ENCODE measurements at regions not wholly inside any gene's neighbourhood (a gene's known extent, or its start where the extent isn't known, plus 50 kb on each side); places are given as distances from the start of the nearest gene placed in this dataset.

DNA sequence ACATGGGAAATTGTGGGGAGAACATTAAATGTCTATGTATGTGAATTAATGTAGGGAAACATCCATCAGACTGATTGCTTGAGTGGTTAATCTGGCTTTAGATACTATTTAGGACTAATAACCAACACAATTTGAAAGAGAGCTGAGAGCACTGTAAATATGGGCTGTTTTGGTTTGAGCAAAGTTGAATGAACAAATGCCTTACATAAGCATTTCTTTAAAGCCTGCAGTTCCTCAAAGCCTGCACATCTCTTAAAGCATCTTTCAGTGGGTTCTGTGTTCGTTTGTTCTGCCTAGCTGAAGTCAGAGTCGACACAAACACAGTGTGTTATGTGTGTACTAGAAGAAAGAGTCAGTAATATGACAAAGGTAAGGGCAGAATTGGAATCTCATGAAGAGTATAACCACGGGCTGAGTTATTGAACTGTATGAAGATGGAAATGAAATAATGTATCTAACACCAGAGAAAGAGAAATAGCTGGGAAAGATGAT is 350.0 kb downstream of the SIPA1L2 start:
- POLR2A ChIA-PET = no interaction called here
- 21% methylated on average over 3 of the region's 3 CpGs for WGBS (ENCODE audit: low lambda C conversion rate)
- TF ChIP-seq, protein P1, sequence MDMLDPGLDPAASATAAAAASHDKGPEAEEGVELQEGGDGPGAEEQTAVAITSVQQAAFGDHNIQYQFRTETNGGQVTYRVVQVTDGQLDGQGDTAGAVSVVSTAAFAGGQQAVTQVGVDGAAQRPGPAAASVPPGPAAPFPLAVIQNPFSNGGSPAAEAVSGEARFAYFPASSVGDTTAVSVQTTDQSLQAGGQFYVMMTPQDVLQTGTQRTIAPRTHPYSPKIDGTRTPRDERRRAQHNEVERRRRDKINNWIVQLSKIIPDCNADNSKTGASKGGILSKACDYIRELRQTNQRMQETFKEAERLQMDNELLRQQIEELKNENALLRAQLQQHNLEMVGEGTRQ (IDR thresholded peaks at IDR 0.05; ENCODE audit: borderline replicate concordance, low read depth, low read length) = no peak
- TF ChIP-seq, protein P2, sequence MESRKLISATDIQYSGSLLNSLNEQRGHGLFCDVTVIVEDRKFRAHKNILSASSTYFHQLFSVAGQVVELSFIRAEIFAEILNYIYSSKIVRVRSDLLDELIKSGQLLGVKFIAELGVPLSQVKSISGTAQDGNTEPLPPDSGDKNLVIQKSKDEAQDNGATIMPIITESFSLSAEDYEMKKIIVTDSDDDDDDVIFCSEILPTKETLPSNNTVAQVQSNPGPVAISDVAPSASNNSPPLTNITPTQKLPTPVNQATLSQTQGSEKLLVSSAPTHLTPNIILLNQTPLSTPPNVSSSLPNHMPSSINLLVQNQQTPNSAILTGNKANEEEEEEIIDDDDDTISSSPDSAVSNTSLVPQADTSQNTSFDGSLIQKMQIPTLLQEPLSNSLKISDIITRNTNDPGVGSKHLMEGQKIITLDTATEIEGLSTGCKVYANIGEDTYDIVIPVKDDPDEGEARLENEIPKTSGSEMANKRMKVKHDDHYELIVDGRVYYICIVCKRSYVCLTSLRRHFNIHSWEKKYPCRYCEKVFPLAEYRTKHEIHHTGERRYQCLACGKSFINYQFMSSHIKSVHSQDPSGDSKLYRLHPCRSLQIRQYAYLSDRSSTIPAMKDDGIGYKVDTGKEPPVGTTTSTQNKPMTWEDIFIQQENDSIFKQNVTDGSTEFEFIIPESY (IDR thresholded peaks at IDR 0.05; ENCODE audit: borderline replicate concordance, low read depth) = no peak
- no peak for TF ChIP-seq CHD2 (IDR thresholded peaks at IDR 0.05; ENCODE audit: low read length, partially characterized antibody)
- TF ChIP-seq, protein P3, sequence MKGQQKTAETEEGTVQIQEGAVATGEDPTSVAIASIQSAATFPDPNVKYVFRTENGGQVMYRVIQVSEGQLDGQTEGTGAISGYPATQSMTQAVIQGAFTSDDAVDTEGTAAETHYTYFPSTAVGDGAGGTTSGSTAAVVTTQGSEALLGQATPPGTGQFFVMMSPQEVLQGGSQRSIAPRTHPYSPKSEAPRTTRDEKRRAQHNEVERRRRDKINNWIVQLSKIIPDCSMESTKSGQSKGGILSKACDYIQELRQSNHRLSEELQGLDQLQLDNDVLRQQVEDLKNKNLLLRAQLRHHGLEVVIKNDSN (IDR thresholded peaks at IDR 0.05; ENCODE audit: borderline replicate concordance, low read depth) = no peak

DNA sequence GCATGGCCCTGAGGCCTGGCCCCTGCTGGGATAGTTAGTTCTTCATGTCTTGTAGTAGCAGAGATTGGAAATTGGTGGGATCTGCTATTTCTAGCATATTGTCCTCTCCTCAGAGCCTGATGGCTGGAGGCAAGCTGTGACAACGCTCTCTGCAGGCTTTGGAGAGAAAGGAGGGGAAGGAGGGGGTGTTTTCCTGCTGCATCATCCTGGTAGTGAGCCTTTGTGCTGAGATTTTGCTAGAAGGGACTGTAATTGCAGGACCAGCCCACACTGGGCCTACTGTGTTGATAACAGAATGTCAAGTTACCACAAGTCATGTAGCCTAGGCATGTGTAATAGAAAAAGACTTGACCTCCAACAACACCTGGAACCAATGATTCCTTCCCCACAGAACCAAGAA is 351.0 kb downstream of the SIPA1L2 start:
- no peaks in the 10 kb centered on the region for H3K27me3 ChIP-seq (ENCODE audit: insufficient read depth)
- ChIA-PET POLR2A (no interaction called here), CTCF (no interaction called here)
- no peaks in the 10 kb centered on the region for H3K9me3 ChIP-seq
- no peak overlapping the region for H3K27ac ChIP-seq (ENCODE audit: low read depth in 2 of 2, low read length in 1 of 2)
- no peak overlapping the region for H3K9ac ChIP-seq
- no peak overlapping the region for H3K4me2 ChIP-seq
- no peaks in the 10 kb centered on the region for H4K20me1 ChIP-seq (ENCODE audit: insufficient read depth)
- no peaks in the 10 kb centered on the region; a peak in 1 of 4 replicates for H3K4me1 ChIP-seq (ENCODE audit: control insufficient read depth in 1 of 2, insufficient read depth in 2 of 2, low read depth in 1 of 2, low read length in 1 of 2)
- DNase-seq = no peak
- no peaks in the 10 kb centered on the region for H3K9me2 ChIP-seq
- no peaks in the 10 kb centered on the region for H3F3A ChIP-seq (replicated peaks; ENCODE audit: insufficient read depth)
- H3K79me2 ChIP-seq (ENCODE audit: insufficient read depth) = no peaks in the 10 kb centered on the region
- no peak overlapping the region for H2AFZ ChIP-seq (ENCODE audit: low read depth)
- WGBS (ENCODE audit: low lambda C conversion rate) = 40% methylated on average over 1 of the region's 1 CpG
- H3K4me3 ChIP-seq (ENCODE audit: low read depth in 2 of 2, low read length in 1 of 2) = no peak overlapping the region
- H3K36me3 ChIP-seq (replicated peaks in 1 of 2; ENCODE audit: control insufficient read depth in 1 of 2, insufficient read depth in 2 of 2, low read length in 1 of 2) = no peaks in the 10 kb centered on the region
- TF ChIP-seq SIN3A (IDR thresholded peaks at IDR 0.05; ENCODE audit: borderline replicate concordance, low read depth, low read length) (no peak), FOXM1 (IDR thresholded peaks at IDR 0.05; ENCODE audit: low read depth) (no peak), YY1 (IDR thresholded peaks at IDR 0.05; ENCODE audit: low read depth) (no peak), TCF12 (IDR thresholded peaks at IDR 0.05) (no peak), NRF1 (IDR thresholded peaks at IDR 0.05; ENCODE audit: low read depth, low read length) (no peak), CHD2 (IDR thresholded peaks at IDR 0.05; ENCODE audit: low read length, partially characterized antibody) (no peak), JUND (IDR thresholded peaks at IDR 0.05) (no peak), GATA2 (CRISPR knock-in tag; IDR thresholded peaks at IDR 0.05) (no peak), POLR2AphosphoS5 (IDR thresholded peaks at IDR 0.05; ENCODE audit: low read depth, low read length) (no peak), RAD21 (IDR thresholded peaks at IDR 0.05; ENCODE audit: low read length) (no peak), TEAD4 (IDR thresholded peaks at IDR 0.05; ENCODE audit: borderline replicate concordance, insufficient read depth) (no peak), TAF1 (IDR thresholded peaks at IDR 0.05; ENCODE audit: borderline replicate concordance, low read depth, low read length) (no peak), FOXJ3 (CRISPR knock-in tag; IDR thresholded peaks at IDR 0.05) (no peak), RCOR1 (IDR thresholded peaks at IDR 0.05; ENCODE audit: low read length) (no peak), GABPA (IDR thresholded peaks at IDR 0.05; ENCODE audit: low read depth) (no peak), EZH2phosphoT487 (IDR thresholded peaks at IDR 0.05; ENCODE audit: borderline replicate concordance, low read depth) (no peak)
- TF ChIP-seq, protein P1 (IDR thresholded peaks at IDR 0.05; ENCODE audit: borderline replicate concordance, low read depth, low read length) = no peak
- TF ChIP-seq, protein P2 (IDR thresholded peaks at IDR 0.05; ENCODE audit: borderline replicate concordance, low read depth) = no peak
- TF ChIP-seq, protein P4, sequence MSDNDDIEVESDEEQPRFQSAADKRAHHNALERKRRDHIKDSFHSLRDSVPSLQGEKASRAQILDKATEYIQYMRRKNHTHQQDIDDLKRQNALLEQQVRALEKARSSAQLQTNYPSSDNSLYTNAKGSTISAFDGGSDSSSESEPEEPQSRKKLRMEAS (IDR thresholded peaks at IDR 0.05; ENCODE audit: low read depth) = no peak

More for the DNA sequence above, 350.0 kb downstream of the SIPA1L2 start:
- Histone ChIP-seq H3K4me2 (no peak overlapping the region), H3F3A (replicated peaks; ENCODE audit: insufficient read depth) (no peaks in the 10 kb centered on the region), H3K27me3 (ENCODE audit: insufficient read depth) (no peaks in the 10 kb centered on the region), H3K9me3 (no peaks in the 10 kb centered on the region), H3K4me3 (ENCODE audit: low read depth in 2 of 2, low read length in 1 of 2) (no peak overlapping the region), H2AFZ (ENCODE audit: low read depth) (no peak overlapping the region), H3K4me1 (ENCODE audit: control insufficient read depth in 1 of 2, insufficient read depth in 2 of 2, low read depth in 1 of 2, low read length in 1 of 2) (no peaks in the 10 kb centered on the region; a peak in 1 of 4 replicates), H3K9ac (no peak overlapping the region), H4K20me1 (ENCODE audit: insufficient read depth) (no peaks in the 10 kb centered on the region), H3K79me2 (ENCODE audit: insufficient read depth) (no peaks in the 10 kb centered on the region), H3K36me3 (replicated peaks in 1 of 2; ENCODE audit: control insufficient read depth in 1 of 2, insufficient read depth in 2 of 2, low read length in 1 of 2) (no peaks in the 10 kb centered on the region), H3K27ac (ENCODE audit: low read depth in 2 of 2, low read length in 1 of 2) (no peak overlapping the region), H3K9me2 (no peaks in the 10 kb centered on the region)
- CTCF ChIA-PET = interaction anchor here (1.2 kb wide), 1 partner anchor 20 kb away, joined by 3 read pairs; no protein-coding TSS in a partner anchor
- DNase-seq = no peak

Data from SK-N-SH (cell line).